GM12878 (cell line): ENCODE measurements at regions not wholly inside any gene's neighbourhood (a gene's known extent, or its start where the extent isn't known, plus 50 kb on each side); places are given as distances from the start of the nearest gene placed in this dataset.

Experiments
- ATAC-seq: fragments of 200-7000 bp; cut with Tn5 transposase; 3 replicates; pipeline ENCODE4 v1.9.1; 2020; ENCODE audit warnings: mild to moderate bottlenecking, moderate library complexity
- BruUV-seq: library from RNA; stranded (reverse); fragments of 400-500 nt; replicated peaks from 2 replicates; lab custom pipeline; 2021; lab: Mats Ljungman, UMichigan
- CTCF ChIA-PET: fragments of 300-600 bp; sonication (Branson Sonifier 250); formaldehyde crosslinking; extraction: SDS; loops from one replicate; lab custom pipeline; 2021; ENCODE audit warnings: inconsistent platforms; lab: Yijun Ruan, JAX
- POLR2A ChIA-PET: fragments of 350-600 bp; formaldehyde crosslinking; extraction: SDS; loops from one replicate; lab custom pipeline; 2021; ENCODE audit warnings: inconsistent platforms; lab: Charles Lee
- RAD21 ChIA-PET: fragments of 300-600 bp; sonication (Branson Sonifier 250); formaldehyde crosslinking; loops from one replicate; lab custom pipeline; 2023; ENCODE audit warnings: antibody characterized with exemption; ENCODE audit not compliant: unreplicated experiment; lab: Charles Lee
- SMC1A ChIA-PET: fragments of 300-600 bp; sonication (Branson Sonifier 250); formaldehyde crosslinking; loops from one replicate; lab custom pipeline; 2023; ENCODE audit not compliant: unreplicated experiment, uncharacterized antibody; lab: Charles Lee
- DNase-seq: peaks from one replicate; pipeline ENCODE4 v3.0.0-alpha.2; 2011; ENCODE audit warnings: low read depth, low spot score
- FAIRE-seq: peaks from 3 replicates; lab custom pipeline; 2011; peaks lifted over from hg19 to GRCh38; lab: Jason Lieb, UNC
- H2AFZ ChIP-seq: 2 replicates; pipeline ENCODE4 v1.6.0; 2011; ENCODE audit warnings: low read depth, low read length, control low read depth; ENCODE audit not compliant: control insufficient read depth
- H3K27ac ChIP-seq: 2 replicates; pipeline ENCODE4 v1.5.1; 2011; ENCODE audit warnings: control low read depth; ENCODE audit not compliant: control insufficient read depth, insufficient read depth
- H3K27me3 ChIP-seq, 2 experiments: replicated peaks in 1 of 2; 2 replicates each; pipeline versions ENCODE4 v1.6.0 to v1.6.1; 2011; ENCODE audit warnings: low read length in 1 of 2; ENCODE audit not compliant: control insufficient read depth in 2 of 2, insufficient read depth in 2 of 2
- H3K36me3 ChIP-seq, 2 experiments: 2 replicates each; pipeline ENCODE4 v1.5.1; 2011; ENCODE audit warnings: low read length in 1 of 2; ENCODE audit not compliant: control insufficient read depth in 2 of 2, insufficient read depth in 2 of 2
- H3K4me1 ChIP-seq: 2 replicates; pipeline ENCODE4 v1.6.1; 2011; ENCODE audit warnings: mild to moderate bottlenecking, low read length, moderate library complexity, mixed read lengths; ENCODE audit not compliant: control insufficient read depth, insufficient read depth
- H3K4me2 ChIP-seq: 2 replicates; pipeline ENCODE4 v1.6.0; 2011; ENCODE audit warnings: control low read depth; ENCODE audit not compliant: control insufficient read depth, insufficient read depth
- H3K4me3 ChIP-seq: fragments of 200-600 bp; sonication (generic); 2 replicates; pipeline ENCODE4 v1.5.1; 2016
- H3K79me2 ChIP-seq: 2 replicates; pipeline ENCODE4 v1.6.0; 2011; ENCODE audit warnings: low read length; ENCODE audit not compliant: control insufficient read depth, insufficient read depth
- H3K9ac ChIP-seq: 2 replicates; pipeline ENCODE4 v1.8.0; 2011; ENCODE audit warnings: low read length, control low read depth, mixed read lengths; ENCODE audit not compliant: control insufficient read depth, insufficient read depth
- H3K9me3 ChIP-seq: replicated peaks from 3 replicates; pipeline ENCODE4 v1.5.1; 2011; ENCODE audit warnings: mild to moderate bottlenecking, low read length; ENCODE audit not compliant: control insufficient read depth, insufficient read depth
- H4K20me1 ChIP-seq: 2 replicates; pipeline ENCODE4 v1.6.0; 2011; ENCODE audit not compliant: control insufficient read depth, insufficient read depth
- EP300 ChIP-seq, 2 experiments: fragments of 150-350 bp in 1 of 2; IDR thresholded peaks; 2 replicates each; pipeline ENCODE4 v1.6.1; 2011 to 2012; ENCODE audit warnings: low read depth in 2 of 2, low read length in 2 of 2, borderline replicate concordance in 1 of 2, improper control_type of control experiment in 1 of 2, inconsistent platforms in 1 of 2; ENCODE audit not compliant: control insufficient read depth in 1 of 2
- EZH2 ChIP-seq: IDR thresholded peaks from 2 replicates; pipeline ENCODE4 v1.6.1; 2012; ENCODE audit warnings: low read depth, mild to moderate bottlenecking, control low read depth, inconsistent platforms, low read length, borderline replicate concordance; ENCODE audit not compliant: control insufficient read depth
- IRF4 ChIP-seq: IDR thresholded peaks from 2 replicates; pipeline ENCODE4 v1.6.1; 2011; ENCODE audit warnings: low read depth, low read length
- JUNB ChIP-seq: IDR thresholded peaks from 2 replicates; pipeline ENCODE4 v1.6.1; 2016; ENCODE audit warnings: antibody characterized with exemption, mild to moderate bottlenecking
- MEF2B ChIP-seq: fragments of 450-650 bp; IDR thresholded peaks from 2 replicates; pipeline ENCODE4 v1.6.1; 2018; ENCODE audit warnings: mild to moderate bottlenecking, moderate library complexity; ENCODE audit not compliant: partially characterized antibody, poor library complexity, severe bottlenecking
- MTA2 ChIP-seq: fragments of 450-650 bp; IDR thresholded peaks from 2 replicates; pipeline ENCODE4 v1.6.1; 2016; ENCODE audit warnings: low read depth, mild to moderate bottlenecking, moderate library complexity
- MYB ChIP-seq: fragments of 150-350 bp; IDR thresholded peaks from 2 replicates; pipeline ENCODE4 v1.6.1; 2014; ENCODE audit warnings: mild to moderate bottlenecking, low read depth, low read length, borderline replicate concordance
- NBN ChIP-seq: fragments of 450-650 bp; IDR thresholded peaks from 2 replicates; pipeline ENCODE4 v1.6.1; 2016
- NR2F1 ChIP-seq: fragments of 450-650 bp; conservative IDR thresholded peaks from 2 replicates; pipeline ENCODE4 v1.6.1; 2017; ENCODE audit warnings: mild to moderate bottlenecking
- STAT1 ChIP-seq: fragments of 450-650 bp; conservative IDR thresholded peaks from 2 replicates; pipeline ENCODE4 v1.6.1; 2014; ENCODE audit warnings: antibody characterized with exemption, mild to moderate bottlenecking
- WGBS: methylation state at CpG from one replicate; pipeline ENCODE4 v1.1.6; 2016; ENCODE audit warnings: low lambda C conversion rate; ENCODE audit not compliant: insufficient replicate concordance, insufficient coverage; ENCODE audit errors: missing lambda C conversion rate; 5-methylcytosine and 5-hydroxymethylcytosine counted together
- in situ Hi-C: fragments of 300-500 bp; cut with MboI; formaldehyde crosslinking; loops from 9 replicates; pipeline ENCODE4 v1.14.3; 2018; ENCODE audit warnings: mixed read lengths
- intact Hi-C: fragments of 100-400 bp; cut with micrococcal nuclease; formaldehyde crosslinking; loops from one replicate; pipeline ENCODE4 v1.14.2; 2022; ENCODE audit not compliant: unreplicated experiment
- TF ChIP-seq, protein P1 (sequence below): fragments of 450-650 bp; IDR thresholded peaks from 2 replicates; pipeline ENCODE4 v1.6.1; 2017; ENCODE audit warnings: mild to moderate bottlenecking, moderate library complexity
- TF ChIP-seq, protein P2 (sequence below): IDR thresholded peaks from 2 replicates; pipeline ENCODE4 v1.6.1; 2011; ENCODE audit warnings: mild to moderate bottlenecking, low read depth, low read length, moderate library complexity; ENCODE audit not compliant: insufficient replicate concordance
- TF ChIP-seq, protein P3 (sequence below): fragments of 450-650 bp; formaldehyde crosslinking; IDR thresholded peaks from 2 replicates; pipeline ENCODE4 v1.4.0; 2020; ENCODE audit warnings: mild to moderate bottlenecking, moderate library complexity

- TF ChIP-seq, protein P1, sequence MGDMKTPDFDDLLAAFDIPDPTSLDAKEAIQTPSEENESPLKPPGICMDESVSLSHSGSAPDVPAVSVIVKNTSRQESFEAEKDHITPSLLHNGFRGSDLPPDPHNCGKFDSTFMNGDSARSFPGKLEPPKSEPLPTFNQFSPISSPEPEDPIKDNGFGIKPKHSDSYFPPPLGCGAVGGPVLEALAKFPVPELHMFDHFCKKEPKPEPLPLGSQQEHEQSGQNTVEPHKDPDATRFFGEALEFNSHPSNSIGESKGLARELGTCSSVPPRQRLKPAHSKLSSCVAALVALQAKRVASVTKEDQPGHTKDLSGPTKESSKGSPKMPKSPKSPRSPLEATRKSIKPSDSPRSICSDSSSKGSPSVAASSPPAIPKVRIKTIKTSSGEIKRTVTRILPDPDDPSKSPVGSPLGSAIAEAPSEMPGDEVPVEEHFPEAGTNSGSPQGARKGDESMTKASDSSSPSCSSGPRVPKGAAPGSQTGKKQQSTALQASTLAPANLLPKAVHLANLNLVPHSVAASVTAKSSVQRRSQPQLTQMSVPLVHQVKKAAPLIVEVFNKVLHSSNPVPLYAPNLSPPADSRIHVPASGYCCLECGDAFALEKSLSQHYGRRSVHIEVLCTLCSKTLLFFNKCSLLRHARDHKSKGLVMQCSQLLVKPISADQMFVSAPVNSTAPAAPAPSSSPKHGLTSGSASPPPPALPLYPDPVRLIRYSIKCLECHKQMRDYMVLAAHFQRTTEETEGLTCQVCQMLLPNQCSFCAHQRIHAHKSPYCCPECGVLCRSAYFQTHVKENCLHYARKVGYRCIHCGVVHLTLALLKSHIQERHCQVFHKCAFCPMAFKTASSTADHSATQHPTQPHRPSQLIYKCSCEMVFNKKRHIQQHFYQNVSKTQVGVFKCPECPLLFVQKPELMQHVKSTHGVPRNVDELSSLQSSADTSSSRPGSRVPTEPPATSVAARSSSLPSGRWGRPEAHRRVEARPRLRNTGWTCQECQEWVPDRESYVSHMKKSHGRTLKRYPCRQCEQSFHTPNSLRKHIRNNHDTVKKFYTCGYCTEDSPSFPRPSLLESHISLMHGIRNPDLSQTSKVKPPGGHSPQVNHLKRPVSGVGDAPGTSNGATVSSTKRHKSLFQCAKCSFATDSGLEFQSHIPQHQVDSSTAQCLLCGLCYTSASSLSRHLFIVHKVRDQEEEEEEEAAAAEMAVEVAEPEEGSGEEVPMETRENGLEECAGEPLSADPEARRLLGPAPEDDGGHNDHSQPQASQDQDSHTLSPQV = no peak
These were observed 81.4 kb upstream of the ID2 start (continued) for GRCh38 chr2:8600456-8600855.

DNA sequence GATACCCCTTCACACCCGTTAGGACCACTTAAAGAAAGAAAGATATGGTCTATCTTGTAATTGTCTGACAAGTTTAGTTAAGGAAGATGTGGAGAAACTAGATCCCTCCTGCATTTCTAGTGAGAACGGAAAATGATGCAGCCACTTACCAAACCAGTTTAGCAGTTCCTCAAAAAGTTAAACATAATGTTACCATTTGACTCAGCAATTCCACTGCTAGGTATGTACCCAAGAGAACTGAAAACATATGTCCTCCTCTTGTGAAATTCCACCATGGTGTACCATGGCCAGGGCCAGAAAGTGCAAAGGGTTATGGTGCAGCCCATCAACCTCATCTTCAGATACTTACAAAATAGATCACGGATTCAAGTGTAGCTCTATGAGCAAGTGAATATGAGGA lies 79.0 kb upstream of the ID2 start:
- H4K20me1 ChIP-seq = no peaks in the 10 kb centered on the region
- WGBS = 16% methylated on average over 3 of the region's 3 CpGs
- H3K27me3 ChIP-seq = no peaks in the 10 kb centered on the region
- ChIA-PET CTCF (interaction anchor here (0.9 kb wide), 1 partner anchor 18 kb away, joined by 4 read pairs; no protein-coding TSS in a partner anchor), RAD21 (interaction anchor here (0.7 to 1.6 kb wide), 3 partner anchors 10 to 29 kb away, joined by 3 read pairs; no protein-coding TSS in a partner anchor), SMC1A (interaction anchor here (0.9 to 1.3 kb wide), 3 partner anchors 10 to 55 kb away, joined by 3 to 4 read pairs (median 3); no protein-coding TSS in a partner anchor), POLR2A (no interaction called here)
- no peak overlapping the region for H3K4me3 ChIP-seq
- ATAC-seq (peak; percentile 52), FAIRE-seq (no peak), DNase-seq (peak; percentile 60)
- intact Hi-C loops = loop anchor here (10.0 kb wide), 1 partner anchor 298 kb away; no protein-coding TSS in a partner anchor
- H3K36me3 ChIP-seq = no peaks in the 10 kb centered on the region
- H3K9me3 ChIP-seq = no peaks in the 10 kb centered on the region
- no peaks in the 10 kb centered on the region for H3K79me2 ChIP-seq
- H2AFZ ChIP-seq = no peak overlapping the region
- no peak overlapping the region for H3K9ac ChIP-seq
- in situ Hi-C loops = no loop called here
- H3K4me2 ChIP-seq = no peak overlapping the region
- H3K4me1 ChIP-seq = peaks cover 25% of the 10 kb centered on the region
- BruUV-seq = no TSS peak
- no peak overlapping the region for H3K27ac ChIP-seq
- TF ChIP-seq EZH2 (no peak), NR2F1 (no peak), MTA2 (peak; percentile 66), STAT1 (no peak), IRF4 (peak; percentile 66; the same call in 1 of the 2 replicates), MYB (no peak), MEF2B (peak; percentile 50), JUNB (0 out of 2 replicates have a peak, but pooled peaks have one; percentile 41), NBN (0 out of 2 replicates have a peak, but pooled peaks have one; percentile 27), EP300 (IDR thresholded peaks at IDR 0.05; ENCODE audit: borderline replicate concordance in 1 of 2, control insufficient read depth in 1 of 2, low read depth in 2 of 2, low read length in 2 of 2) (peak in 1 of 2 experiments; percentile 50; a peak in 1 of 4 replicates)
- TF ChIP-seq, protein P2, sequence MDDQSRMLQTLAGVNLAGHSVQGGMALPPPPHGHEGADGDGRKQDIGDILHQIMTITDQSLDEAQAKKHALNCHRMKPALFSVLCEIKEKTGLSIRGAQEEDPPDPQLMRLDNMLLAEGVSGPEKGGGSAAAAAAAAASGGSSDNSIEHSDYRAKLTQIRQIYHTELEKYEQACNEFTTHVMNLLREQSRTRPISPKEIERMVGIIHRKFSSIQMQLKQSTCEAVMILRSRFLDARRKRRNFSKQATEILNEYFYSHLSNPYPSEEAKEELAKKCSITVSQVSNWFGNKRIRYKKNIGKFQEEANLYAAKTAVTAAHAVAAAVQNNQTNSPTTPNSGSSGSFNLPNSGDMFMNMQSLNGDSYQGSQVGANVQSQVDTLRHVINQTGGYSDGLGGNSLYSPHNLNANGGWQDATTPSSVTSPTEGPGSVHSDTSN = no peak
- TF ChIP-seq, protein P3, sequence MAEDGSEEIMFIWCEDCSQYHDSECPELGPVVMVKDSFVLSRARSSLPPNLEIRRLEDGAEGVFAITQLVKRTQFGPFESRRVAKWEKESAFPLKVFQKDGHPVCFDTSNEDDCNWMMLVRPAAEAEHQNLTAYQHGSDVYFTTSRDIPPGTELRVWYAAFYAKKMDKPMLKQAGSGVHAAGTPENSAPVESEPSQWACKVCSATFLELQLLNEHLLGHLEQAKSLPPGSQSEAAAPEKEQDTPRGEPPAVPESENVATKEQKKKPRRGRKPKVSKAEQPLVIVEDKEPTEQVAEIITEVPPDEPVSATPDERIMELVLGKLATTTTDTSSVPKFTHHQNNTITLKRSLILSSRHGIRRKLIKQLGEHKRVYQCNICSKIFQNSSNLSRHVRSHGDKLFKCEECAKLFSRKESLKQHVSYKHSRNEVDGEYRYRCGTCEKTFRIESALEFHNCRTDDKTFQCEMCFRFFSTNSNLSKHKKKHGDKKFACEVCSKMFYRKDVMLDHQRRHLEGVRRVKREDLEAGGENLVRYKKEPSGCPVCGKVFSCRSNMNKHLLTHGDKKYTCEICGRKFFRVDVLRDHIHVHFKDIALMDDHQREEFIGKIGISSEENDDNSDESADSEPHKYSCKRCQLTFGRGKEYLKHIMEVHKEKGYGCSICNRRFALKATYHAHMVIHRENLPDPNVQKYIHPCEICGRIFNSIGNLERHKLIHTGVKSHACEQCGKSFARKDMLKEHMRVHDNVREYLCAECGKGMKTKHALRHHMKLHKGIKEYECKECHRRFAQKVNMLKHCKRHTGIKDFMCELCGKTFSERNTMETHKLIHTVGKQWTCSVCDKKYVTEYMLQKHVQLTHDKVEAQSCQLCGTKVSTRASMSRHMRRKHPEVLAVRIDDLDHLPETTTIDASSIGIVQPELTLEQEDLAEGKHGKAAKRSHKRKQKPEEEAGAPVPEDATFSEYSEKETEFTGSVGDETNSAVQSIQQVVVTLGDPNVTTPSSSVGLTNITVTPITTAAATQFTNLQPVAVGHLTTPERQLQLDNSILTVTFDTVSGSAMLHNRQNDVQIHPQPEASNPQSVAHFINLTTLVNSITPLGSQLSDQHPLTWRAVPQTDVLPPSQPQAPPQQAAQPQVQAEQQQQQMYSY (CRISPR knock-in tag) = no peak
